GM19452 (cell line): ENCODE measurements at regions not wholly inside any gene's neighbourhood (a gene's known extent, or its start where the extent isn't known, plus 50 kb on each side); places are given as distances from the start of the nearest gene placed in this dataset.

Experiments
- ATAC-seq: cut with Tn5 transposase; IDR thresholded peaks from one replicate; pipeline ENCODE4 v1.9.1; 2021; ENCODE audit not compliant: unreplicated experiment

DNA sequence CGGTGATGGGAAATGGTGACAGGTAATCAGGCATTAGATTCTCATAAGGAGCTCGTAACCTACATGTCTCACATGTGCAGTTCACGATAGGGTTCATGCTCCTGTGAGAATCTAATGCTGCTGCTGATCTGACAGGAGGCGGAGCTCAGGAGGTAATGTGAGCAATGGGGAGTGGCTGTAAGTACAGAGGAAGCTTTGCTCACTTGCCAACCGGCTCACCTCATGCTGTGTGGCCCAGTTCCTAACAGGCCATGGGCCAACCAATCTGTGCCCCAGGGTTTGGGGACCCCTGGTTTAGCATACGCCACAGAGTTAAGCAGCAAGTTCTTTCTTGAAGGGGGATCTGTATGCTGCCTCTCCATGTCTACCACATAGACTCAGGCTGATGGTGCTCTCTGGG is 133.1 kb downstream of the IQUB start:
- ATAC-seq: no peak

DNA sequence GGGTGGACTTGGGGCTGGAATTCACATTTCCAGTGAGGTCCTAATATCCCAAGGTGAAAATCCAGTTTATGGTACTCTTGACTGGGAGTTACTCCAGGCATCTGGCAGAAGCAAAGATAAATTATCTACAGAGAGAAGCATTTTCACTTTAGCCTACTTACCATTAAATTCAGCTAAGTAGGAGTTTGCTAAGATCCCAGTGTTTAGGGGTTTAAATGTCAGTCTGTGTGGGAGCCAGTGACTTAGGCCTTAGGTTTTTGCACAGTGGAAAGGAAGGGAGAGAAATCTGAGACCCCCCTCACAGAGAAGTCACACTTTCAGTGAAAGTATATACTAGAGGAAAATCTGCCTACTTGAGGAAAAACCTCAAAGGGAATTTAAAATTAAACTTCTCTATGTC is 134.2 kb downstream of the IQUB start:
- no peak for ATAC-seq

- no peak for ATAC-seq
Observed at GRCh38 chr7:123398921-123399320, 135.5 kb downstream of the IQUB start.

GRCh38 chr7:123397746-123398338 is 136.6 kb downstream of the IQUB start:
- ATAC-seq: no peak

DNA sequence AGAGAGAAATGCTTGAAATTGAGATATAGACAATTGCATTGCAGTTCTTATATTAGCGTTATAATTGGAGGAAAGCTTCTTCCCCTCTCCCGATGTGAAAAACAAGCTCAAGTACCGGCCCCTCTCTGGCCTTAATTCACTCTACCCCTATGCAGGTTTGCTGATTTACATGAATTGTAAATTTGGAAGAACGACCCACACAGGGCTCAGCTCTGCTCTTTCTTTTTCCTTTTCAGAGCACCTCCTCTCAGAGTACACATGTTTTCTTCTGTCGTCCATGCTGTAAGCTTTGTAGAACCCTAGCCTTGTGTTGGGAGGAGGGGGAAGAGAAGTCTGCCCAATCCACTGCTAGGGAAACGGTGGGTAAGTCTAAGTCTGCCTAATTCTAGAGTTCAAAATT is 140.8 kb downstream of the IQUB start:
- ATAC-seq: no peak

- no peak for ATAC-seq
Observed at GRCh38 chr7:123372368-123372767, 162.0 kb downstream of the IQUB start.

DNA sequence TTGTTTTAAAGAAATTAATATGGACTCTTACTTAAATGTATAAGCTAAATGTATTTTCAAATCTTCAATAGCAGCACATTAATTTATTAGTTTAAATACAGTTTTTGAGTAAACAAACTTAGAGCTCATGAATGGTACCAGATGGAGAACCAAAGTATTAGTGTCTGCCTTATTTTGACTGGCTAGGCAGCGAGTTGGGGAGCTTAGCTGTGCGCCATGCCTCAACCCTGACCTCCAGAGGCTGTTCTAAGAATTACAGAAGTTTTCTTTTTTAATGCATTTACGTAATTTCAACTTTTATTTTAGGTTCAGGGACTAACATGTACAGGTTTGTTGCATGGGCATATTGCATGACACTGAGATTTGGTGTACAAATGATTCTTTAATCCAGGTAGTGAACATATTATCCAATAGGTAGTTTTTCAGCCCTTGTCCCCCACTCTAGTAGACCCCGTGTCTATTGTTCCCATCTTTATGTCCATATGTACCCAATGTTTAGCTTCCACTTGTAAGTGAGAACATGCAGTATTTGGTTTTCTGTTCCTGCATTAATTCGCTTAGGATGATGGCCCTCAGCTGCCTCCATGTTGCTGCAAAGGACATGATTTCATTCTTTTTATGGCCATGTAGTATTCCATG is 166.8 kb downstream of the IQUB start:
- ATAC-seq: peak; percentile 95

DNA sequence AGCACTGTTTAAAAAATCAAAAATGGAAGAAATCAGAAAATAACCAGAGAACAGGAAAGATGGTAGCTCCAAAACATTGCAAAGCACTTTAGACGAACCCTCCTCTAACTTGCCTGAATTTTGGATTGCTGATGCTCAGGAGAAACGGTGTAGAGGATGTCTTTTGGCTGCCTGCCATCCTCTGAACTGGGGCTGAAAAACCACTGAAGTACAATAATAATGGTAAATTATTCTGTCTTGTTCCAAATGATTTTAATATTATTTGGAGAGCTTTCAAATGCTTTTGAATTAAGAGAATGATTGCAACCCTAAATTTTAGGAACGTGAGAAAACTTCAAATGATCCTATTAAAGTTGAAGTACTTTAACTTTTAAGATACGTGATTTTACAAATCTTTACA is 167.3 kb upstream of the SLC13A1 start:
- no peak for ATAC-seq

- ATAC-seq: no peak
Observed at GRCh38 chr7:123366626-123367025, 166.9 kb upstream of the SLC13A1 start.

GRCh38 chr7:123360631-123361030 is 160.9 kb upstream of the SLC13A1 start:
- no peak for ATAC-seq

- no peak for ATAC-seq
Observed at GRCh38 chr7:123355576-123356190, 155.9 kb upstream of the SLC13A1 start.

- no peak for ATAC-seq
Observed at GRCh38 chr7:123352973-123353372, 153.2 kb upstream of the SLC13A1 start.

DNA sequence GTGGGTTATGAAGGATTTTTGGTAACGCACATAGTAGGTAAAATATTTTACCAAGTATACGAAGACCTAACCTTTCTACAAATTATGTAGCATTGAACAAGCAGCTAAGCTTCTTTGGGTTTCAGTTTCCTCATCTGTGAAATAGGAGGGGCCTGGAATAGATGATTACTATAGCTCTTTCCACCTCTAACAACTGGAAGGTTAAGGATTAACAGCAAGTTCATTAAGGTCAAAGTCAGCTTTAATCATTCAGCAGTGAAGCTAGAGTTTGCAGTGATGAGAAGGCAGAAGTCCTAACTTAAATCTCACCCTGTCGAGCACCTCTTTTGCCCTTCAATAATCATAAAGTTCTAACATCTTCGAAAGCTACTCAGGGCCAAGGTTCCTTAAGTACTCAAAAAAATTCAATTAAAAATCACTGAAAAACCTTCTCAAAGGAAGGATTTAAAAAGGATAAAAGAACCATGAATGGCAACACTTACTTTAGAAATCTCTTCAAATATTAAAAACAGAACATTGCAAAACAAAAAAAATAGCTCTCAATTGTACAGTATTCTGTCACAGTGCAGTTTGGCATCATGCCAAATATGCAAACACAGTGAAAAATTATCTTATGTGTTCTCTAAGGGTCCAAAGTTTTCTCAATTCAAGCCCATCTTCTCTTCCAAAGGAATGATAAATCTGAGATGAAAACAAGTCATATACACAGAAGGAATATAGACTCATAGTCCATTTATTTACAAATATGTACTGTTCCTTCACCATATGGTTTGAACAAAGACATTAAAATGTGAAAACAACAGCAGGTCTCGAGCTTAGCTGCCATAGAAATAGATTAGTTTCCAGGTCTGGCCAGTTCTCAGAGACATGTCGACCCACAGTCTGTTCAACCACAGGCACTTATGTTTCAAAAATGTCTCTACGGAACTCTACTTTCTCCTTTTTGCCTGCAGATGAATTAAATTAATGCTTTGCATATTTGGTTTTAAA is 152.0 kb upstream of the SLC13A1 start:
- no peak for ATAC-seq

DNA sequence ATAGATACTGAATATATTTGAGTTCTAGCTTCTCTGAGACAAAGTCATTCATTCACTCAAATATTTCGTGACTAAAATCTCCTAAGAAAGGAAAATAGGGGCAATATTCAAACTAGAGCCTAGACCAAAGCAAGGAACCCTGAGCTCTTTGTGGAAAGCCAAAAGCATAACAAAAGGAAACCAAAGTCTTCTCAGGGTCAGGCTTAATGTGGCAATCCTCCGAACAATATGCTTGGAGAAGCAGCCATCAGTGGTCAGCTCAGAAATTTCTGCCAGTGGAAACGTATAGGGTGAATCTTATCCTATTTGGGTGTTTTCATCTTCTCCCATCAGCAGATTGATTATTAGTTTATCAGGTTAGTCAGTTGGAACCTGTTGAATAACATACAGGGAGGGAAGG is 151.3 kb upstream of the SLC13A1 start:
- ATAC-seq: no peak

DNA sequence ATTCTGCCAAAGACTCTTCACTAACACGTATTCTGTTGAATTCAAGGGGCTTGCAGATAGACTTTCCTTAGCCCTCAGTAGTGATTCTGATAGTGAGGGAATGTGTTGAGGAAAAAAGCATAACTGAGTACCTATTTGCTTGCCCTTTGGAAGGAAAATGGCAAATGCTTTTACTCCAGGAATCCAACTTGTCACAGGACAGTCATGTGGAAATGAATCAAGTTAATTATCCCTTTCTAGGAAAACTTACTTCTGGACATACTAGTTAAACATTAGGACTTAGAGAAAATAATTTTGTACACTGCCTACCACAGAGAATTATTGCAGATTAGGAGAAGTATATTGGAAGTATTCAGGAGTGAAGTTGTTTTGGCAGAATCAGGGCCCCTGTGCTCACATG is 148.9 kb upstream of the SLC13A1 start:
- no peak for ATAC-seq

DNA sequence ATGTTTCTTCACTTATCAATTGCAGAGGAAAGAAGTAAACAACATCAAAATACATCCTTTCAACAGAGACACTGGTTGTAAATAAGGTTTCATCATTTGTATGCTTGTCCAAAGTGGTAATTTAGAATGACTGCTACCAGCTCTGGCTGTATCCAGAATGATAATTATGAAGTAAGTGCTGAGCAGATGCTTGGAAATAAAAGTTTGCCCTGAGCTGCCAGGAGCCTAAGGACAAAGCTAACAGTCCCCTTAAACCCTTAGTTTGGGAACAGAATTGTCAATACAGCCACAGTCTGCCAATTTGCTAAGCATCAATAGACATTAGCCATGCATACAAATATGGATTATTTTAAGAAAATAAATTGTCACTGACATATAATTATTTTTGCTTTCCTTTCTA is 147.0 kb upstream of the SLC13A1 start:
- ATAC-seq: no peak

GRCh38 chr7:123343611-123344010 is 143.8 kb upstream of the SLC13A1 start:
- no peak for ATAC-seq

DNA sequence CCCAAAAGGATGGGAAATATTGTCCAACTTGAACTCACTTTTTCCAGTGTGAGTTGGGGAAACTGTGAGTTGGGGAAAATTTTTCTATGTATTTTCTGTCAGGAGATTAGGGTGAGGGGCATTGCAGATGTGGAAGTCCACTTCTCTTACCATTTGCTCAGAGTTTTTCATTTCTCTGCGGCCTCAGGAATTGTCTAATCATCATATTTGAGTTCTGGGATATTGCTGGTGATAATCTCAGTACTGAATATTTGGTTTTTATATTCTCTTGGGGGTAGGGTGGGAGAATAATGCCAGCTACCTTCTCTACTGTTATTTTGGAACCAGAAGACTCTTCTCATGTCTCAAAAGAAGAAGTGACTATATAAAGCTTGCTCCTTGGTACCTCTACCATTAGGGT is 141.3 kb upstream of the SLC13A1 start:
- no peak for ATAC-seq

GRCh38 chr7:123338688-123339087 is 138.9 kb upstream of the SLC13A1 start:
- no peak for ATAC-seq

GRCh38 chr7:123329988-123330643 is 130.3 kb upstream of the SLC13A1 start:
- ATAC-seq: no peak

DNA sequence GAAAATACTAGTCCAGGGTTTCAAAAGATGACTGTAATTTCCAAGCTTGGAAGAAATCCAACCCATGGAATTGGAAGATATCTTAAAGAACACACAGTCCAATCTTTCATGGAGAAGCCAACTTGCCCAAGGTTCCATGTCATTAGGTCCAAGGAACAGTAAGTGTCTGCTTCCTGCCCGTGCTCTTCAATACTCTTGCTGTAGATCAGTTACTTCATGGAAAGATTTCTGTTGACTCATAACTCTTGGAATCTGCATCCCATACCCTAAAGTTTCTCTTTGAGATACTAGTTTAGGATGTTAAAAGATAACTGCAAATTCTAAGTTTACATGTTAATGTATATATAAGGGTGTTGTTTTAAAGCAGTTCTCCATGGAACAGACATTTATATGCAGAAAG is 127.9 kb upstream of the SLC13A1 start:
- ATAC-seq: no peak
